NCI-H748 (cell line): ENCODE measurements at regions not wholly inside any gene's neighbourhood (a gene's known extent, or its start where the extent isn't known, plus 50 kb on each side); places are given as distances from the start of the nearest gene placed in this dataset.

ENCODE experiments used
- DNase-seq: peaks from one replicate; lab custom pipeline; 2025; ENCODE audit not compliant: unreplicated experiment; lab: John Stamatoyannopoulos, UW

DNA sequence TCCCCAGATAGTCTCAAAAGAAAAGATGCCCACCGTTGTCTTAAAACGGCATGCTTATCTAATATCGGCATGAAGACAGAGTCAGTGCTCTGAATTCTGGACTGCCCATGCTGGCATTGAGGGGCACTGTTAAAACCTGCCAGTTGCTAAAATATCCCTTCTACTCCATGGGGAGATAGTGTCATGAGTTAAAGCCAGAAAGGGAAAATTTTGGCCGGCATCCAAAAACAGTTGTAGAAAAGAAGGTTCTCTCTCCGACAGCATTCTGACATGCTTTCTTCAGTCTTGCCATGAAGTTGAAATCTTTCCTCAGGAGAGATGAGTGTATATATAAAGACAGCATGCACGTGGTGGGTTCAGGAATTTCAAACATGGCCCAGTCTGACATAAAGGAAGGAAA, 401.3 kb upstream of the PIK3C3 start:
- DNase-seq: no peak

GRCh38 chr18:41548521-41549260, 406.3 kb upstream of the PIK3C3 start:
- no peak for DNase-seq

DNA sequence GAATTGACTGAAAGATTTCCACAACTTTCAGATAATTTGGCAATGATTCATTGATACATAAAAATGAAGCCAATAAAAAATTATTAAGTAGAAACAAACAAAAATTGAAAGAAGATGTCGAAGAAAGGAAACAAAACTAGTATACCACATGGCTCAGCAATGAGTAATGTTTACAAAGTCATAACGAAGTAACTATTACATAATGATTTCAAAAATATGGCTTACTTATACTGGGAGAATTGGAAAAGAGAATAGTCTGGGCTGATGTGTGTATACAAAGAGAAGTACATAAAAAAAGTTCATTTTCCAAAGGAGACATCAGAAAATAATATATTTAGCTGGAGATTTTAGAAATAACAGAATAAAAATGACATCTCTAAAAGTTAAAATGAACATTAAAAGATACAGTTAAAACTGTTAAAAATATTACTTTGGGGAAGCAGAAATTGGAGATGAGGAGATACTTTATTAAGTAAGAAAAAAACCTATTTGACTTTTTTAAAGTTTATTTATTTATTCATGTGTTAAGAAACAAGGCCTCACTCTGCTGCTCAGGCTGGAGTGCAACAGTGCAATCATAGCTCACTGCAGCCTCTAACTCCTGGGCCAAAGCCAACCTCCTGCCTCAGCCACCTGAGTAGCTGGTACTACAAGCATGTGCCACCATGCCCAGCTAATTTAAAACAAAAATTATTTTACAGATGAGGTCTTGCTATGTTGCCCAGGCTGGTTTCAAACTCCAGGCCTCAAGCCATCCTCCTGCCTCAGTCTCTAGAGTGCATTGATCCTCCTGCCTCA, 409.7 kb upstream of the PIK3C3 start:
- no peak for DNase-seq

GRCh38 chr18:41543815-41544214, 411.2 kb upstream of the PIK3C3 start:
- DNase-seq: no peak

DNA sequence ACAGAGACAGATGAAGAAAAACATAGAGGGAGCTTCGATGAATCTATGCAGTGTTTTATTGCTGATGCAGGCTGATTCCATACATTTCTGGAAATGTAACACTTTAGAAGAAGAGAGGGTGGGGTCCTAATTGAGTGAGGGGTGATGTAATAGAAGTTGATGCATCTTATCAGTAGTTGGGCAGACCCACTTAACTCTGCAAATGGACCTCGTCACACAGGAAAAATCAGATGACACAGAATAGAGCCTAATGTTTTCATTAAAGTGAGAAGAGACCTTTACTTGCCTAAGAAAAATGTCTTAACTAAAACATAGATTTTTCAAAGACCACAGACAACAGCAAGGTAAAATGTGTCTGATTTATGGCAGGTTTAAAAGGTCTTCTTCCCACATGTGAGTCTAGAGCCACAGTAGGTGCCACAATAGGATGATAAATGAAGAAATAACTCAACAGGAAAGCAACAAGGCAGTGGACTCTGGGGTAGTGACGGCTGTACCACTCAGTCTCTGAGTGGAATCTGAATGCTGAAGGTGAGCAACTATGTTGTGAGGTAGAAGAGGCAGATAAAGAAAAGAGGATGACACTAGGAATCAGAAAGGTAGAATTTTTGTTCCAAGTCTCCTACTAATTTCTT, 414.7 kb upstream of the PIK3C3 start:
- DNase-seq: no peak

DNA sequence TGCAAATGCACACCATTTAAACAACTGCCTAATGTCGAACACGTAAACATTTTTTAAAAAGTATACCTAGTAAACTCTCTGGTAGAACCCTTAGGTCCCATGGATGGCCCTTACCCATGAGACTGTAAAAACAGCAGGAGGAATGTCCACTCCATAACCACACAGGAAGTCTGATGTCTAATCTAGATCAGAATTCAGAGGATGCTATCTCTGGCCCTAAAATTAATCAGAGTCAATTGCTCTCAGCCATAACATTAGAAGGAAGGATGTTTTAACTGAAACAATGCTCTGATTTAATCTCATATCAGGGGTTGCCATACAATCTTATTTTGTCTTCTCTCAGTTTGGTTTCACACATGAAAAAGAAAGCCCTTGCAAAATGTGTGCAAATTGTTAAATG, 416.3 kb upstream of the PIK3C3 start:
- no peak for DNase-seq

- peak; percentile 53 for DNase-seq
These were observed 417.4 kb upstream of the PIK3C3 start for GRCh38 chr18:41537666-41538065.

- peak; percentile 60 for DNase-seq
These were observed 422.5 kb upstream of the PIK3C3 start for GRCh38 chr18:41532344-41533086.

DNA sequence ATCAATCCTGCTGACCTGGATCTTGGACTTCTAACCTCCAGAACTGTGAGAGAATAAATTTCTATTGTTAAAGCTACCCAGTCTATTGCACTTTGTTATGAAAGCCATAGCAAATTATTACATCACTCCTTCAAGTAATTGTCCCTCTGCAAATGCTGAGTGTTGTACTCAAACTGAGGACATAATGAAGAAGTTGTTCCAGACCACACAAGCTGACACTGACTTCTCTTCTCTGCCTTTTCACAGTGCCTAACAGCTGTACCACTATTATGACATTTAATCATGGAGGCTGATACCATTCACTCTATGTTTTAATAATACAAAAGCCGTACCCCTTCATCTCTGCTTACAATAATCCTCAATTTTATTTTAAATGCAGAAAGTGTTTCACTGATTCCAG, 424.1 kb upstream of the PIK3C3 start:
- no peak for DNase-seq

DNA sequence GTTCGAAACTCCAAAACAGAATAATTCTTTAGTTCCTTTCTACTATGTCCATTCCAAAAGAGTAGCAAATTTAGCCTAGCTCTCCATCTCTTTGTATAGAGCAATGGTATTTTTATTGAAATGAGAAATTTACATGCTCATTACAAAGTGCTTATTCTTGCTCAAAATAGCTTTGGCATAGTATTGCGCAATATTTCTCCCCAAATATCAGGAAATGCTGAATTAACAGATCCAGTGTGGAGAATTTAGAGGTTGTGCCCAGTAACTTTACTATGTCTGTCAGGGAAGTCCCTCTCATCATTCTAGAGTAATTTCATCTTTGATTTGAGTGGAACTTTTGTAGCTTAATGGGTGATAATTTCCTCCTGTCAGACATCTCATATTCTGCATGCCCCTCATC, 425.9 kb upstream of the PIK3C3 start:
- no peak for DNase-seq

DNA sequence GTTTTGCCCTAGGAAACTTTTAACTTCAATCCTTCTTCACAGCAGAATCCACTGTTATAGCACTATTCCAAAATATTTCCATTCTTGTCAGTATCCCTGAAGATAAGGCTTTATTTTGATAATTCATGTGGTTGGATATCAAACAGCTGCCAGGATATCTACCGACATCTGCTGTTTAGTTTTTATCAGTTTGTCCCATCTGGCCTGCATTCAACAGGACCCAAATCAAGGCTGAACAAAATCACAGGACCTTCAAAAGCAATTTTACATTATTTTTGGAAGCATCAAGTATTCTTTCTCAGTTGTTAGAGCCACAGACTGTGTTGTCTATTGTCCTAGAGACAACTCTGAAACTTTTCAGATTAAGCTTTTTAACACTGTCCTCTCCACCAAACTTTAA, 429.0 kb upstream of the PIK3C3 start:
- no peak for DNase-seq

GRCh38 chr18:41524674-41525470, 430.2 kb upstream of the PIK3C3 start:
- DNase-seq: peak; percentile 72

GRCh38 chr18:41517142-41517541, 437.9 kb upstream of the PIK3C3 start:
- no peak for DNase-seq

DNA sequence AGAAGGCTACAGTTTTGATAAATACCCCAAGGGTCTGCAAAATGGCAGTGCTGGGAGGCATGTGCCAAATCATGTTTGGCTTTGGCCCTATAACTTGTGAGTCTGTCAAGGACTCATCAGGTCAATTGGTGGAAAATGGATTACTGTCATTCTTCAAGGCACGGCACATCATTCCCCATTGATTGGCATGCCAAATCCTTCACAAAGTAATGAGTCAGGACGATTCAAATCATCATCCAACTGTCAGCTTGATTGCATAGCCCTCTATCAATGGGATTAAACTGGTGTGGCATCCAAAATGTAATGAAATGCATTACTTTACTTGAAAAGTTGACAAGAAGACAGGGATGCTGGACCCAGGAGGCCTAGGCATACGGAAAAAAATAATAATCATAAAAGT, 441.6 kb upstream of the PIK3C3 start:
- no peak for DNase-seq

- no peak for DNase-seq
These were observed 450.7 kb upstream of the PIK3C3 start for GRCh38 chr18:41504316-41504715.

DNA sequence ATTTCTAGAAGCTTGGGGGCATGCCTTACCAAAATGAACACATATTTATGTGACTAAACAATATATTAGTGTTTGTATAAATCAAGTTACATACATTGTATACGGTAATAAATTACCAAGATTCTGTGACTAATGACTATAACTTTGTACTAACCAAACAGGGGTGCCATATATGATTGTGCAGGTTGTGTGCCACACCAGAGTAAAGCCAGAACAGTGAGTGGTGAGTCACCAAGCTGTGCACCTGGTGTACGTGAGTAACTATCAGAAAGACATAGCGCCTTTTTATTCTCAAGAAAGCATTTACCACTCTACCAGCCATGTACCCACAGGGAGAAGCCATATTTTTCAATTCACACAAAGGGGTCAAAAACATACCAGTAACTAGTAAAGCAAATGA, 453.2 kb upstream of the PIK3C3 start:
- DNase-seq: peak; percentile 55

DNA sequence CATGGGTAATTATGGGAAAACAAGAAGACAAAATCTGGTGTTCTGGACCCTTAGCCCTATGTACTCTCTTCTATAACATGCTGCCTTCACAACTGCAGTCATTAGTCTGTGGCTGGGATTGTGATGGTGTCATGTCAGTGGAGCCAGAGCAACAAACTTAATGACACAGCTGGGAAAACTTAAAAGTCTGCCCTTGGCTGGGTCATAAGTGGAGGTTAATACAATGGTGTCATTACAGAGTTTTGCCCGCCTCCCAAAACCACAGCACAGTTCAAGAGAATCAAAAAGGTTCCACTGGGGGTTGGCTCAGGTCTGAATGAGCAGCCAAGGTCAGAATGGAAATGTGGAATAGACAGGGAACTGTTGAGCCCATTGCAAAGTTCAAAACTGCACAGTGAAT, 455.7 kb upstream of the PIK3C3 start:
- no peak for DNase-seq

GRCh38 chr18:41490861-41491260, 464.2 kb upstream of the PIK3C3 start:
- DNase-seq: peak; percentile 60

- no peak for DNase-seq
These were observed 468.5 kb upstream of the PIK3C3 start for GRCh38 chr18:41486575-41486974.

DNA sequence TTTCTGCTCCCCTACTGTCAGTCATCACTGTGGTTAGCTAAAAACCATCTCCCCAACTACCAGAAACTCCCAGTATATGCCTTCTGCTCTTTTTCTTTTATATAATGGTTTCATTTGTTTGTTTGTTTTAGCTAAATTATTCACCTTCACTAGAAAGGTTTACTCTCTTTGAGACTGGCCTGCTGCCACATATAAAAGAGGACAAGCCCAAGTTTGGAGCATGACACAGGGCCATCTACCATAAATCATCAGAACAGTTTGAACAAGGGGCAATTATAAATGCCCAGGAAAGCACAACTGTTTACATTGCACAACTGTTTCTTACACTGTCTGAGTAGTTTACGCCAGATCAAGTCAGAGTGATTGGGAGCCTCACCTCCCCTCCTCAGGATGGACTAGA, 471.0 kb upstream of the PIK3C3 start:
- peak; percentile 73 for DNase-seq

DNA sequence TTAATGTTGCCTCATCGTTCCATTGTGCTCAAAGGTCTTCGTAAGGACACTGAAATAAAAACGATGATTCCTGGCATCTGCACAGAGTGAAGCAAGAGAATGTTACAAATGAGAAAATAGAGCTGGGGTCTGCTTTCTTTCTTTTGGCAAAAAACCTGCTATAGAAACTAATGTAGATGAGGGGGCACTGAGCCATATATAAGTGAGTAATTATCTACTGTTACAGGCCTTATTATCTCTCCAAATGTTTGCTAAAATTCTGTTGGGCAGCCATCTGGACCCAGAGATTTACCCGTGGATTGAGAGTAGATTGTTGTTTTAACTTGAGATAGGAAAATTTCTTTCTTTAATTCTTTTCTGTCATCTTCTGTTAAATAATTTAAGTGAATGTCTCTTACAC, 472.5 kb upstream of the PIK3C3 start:
- DNase-seq: peak; percentile 32
